ENCODE measurements at regions not wholly inside any gene's neighbourhood (a gene's known extent, or its start where the extent isn't known, plus 50 kb on each side); places are given as distances from the start of the nearest gene placed in this dataset.
A peak's percentile ranks its signal among the peaks of the same experiment; 100 is the strongest.

DNA sequence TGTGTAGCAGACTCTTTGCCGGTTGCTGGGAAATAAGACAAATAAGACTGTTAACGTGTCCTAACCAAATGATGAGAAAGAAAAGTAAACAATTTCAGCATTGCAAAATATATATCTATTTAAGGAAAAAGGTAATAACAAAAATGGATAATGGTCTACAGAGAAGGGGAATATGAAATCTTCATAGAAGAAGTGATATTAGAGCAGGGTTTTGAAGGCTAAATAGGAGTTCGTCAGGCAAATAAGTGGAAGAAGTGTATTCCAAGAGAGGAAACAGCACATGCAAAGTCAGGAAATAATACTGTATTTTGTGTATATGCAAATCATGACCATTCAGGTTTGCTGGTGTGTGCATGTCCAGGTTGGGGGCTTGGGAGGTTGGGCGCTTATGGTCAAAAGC, 55.3 kb upstream of the OSBPL3 start:
- TF ChIP-seq, protein P1, sequence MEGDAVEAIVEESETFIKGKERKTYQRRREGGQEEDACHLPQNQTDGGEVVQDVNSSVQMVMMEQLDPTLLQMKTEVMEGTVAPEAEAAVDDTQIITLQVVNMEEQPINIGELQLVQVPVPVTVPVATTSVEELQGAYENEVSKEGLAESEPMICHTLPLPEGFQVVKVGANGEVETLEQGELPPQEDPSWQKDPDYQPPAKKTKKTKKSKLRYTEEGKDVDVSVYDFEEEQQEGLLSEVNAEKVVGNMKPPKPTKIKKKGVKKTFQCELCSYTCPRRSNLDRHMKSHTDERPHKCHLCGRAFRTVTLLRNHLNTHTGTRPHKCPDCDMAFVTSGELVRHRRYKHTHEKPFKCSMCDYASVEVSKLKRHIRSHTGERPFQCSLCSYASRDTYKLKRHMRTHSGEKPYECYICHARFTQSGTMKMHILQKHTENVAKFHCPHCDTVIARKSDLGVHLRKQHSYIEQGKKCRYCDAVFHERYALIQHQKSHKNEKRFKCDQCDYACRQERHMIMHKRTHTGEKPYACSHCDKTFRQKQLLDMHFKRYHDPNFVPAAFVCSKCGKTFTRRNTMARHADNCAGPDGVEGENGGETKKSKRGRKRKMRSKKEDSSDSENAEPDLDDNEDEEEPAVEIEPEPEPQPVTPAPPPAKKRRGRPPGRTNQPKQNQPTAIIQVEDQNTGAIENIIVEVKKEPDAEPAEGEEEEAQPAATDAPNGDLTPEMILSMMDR (IDR thresholded peaks at IDR 0.05; ENCODE audit: extremely low read depth, missing control alignments): no peak
- no peak for DNase-seq (ENCODE audit: low spot score)

DNA sequence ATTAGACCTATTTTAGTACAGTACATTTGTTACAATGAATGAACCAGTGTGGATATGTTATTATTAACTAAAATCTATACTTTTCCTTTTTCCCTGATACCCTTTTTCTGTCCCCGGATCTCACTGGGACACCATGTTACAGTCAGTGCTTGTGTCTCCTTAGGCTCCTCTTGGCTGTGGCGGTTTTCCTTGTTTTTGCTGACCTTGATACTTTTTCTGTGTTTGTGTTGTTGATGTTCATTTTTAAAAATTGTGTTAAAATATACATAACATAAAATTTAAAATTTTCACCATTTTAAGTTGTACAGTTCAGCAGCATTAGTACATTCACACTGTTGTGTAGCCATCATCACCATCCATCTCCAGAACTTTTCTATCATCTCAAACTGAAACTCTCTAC, 54.2 kb upstream of the OSBPL3 start:
- DNase-seq (ENCODE audit: low spot score): no peak
- TF ChIP-seq, protein P1 (IDR thresholded peaks at IDR 0.05; ENCODE audit: extremely low read depth, missing control alignments): no peak

DNA sequence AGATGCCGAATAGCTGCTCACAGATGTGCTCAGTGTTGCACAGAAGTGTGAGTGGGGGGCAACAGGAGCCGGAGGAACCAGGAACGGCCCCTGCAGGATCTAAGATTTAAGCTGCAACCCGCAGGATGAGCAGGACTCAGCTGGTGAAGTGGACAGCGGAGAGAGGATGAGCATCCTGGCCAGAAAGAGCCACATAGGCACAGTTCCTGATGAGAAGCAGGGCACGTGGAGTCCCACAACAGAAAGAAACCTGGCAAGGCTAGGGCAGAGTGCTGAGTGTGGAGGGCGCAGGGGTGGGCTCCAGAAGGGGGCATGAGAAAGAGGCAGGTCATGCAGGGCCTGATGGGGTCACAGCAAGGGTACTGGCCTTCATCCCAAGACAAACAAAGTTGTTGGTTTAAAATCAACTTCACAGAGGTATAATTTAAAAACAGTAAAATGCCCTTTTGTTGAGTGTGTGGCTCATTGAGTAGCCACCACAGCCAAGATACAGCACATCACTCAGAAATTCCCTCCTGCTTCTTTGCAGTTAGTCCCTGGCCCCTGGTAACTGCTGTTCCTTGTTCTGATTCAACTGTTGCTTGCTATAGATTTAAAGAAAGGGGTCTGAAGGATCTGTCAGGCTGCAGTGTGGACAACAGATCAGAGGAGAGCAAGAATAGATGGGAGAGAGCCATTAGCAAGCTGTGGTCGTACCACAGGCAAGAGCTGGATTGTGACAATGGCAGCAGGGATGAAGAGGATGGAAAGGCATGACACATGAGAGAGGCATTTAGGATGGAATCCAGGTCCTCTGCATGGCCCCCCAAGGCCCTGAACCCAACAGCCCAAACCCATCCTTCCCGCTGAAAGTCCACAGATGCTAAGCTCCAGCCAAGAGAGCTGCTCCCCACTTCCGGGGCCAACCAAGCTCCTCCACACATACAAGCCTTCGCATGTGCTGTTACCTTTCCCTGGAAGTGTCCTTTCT, 53.1 kb upstream of the OSBPL3 start:
- no peak for DNase-seq (ENCODE audit: low spot score)
- TF ChIP-seq, protein P1 (IDR thresholded peaks at IDR 0.05; ENCODE audit: extremely low read depth, missing control alignments): no peak

DNA sequence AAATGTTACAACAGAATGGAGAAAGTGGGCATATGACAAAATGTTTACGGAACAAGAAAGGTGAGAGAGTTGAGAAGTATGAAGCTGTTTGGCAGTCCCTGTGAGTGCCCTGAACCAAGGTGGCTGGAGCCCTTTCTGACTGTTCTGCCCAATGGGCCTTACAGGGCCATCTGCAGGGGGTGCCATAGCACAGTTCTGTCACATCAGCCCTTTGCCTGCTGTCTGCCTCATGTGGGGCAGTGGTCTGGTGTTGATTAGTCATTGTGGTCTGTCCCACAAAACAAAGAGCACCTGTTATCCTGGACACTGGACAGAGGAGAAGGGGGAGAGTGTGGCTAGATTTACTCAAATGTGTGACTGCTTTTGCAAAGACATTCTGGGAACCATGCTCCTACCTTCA, 51.5 kb upstream of the OSBPL3 start:
- DNase-seq (ENCODE audit: low spot score): no peak

DNA sequence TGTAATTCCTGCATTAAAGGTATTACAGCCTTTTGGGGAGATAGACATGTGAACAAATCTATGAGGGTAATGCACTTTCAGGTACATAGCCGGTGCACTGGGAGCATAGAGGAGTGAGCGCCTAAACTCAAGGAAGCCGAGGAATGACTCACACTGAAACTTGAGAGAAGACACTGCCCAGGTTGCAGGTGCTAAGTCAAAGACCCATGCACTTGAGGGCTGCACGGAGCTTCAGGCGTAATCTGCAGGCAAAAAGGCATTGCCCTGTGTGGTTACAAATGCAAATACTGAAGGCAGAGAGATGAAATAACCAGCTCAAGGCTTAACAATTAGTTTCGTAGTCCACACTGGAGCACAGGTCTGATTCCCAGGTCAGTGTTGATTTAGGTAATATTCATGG, 51.0 kb upstream of the OSBPL3 start:
- TF ChIP-seq, protein P1 (IDR thresholded peaks at IDR 0.05; ENCODE audit: extremely low read depth, missing control alignments): no peak
- DNase-seq (ENCODE audit: low spot score): peak; percentile 51

More for the DNA sequence above, 51.5 kb upstream of the OSBPL3 start:
- TF ChIP-seq, protein P1 (IDR thresholded peaks at IDR 0.05; ENCODE audit: extremely low read depth, missing control alignments): no peak
